ENCODE measurements at regions not wholly inside any gene's neighbourhood (a gene's known extent, or its start where the extent isn't known, plus 50 kb on each side); places are given as distances from the start of the nearest gene placed in this dataset.

DNA sequence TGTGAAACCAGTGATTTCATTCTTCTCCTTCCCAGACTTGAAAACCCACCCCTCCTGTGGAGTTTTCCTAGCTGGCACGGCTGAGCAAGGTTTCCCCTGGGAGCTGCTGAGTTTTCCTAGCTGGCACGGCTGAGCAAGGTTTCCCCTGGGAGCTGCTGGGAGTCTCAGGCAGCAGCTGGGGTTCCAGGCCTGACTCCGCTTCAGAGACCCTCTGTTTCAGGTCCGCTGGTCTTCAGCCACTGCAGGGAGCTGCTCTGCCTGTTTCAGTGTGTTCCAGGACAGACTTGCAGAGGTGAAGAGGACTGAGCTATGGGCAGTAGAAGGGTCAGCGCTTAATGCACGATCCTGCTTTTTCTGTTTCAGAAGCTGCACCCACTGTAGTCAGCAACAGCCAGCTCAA is 104.9 kb downstream of the XRCC2 start:
- Histone ChIP-seq H2BK120ac (ENCODE audit: low read depth, low read length) (no peak overlapping the region), H2AK5ac (ENCODE audit: low read depth, low read length) (no peak overlapping the region), H3K27ac (ENCODE audit: insufficient read depth, low read length) (no peak overlapping the region), H3K4me1 (ENCODE audit: control insufficient read depth, insufficient read depth, low read length) (no peaks in the 10 kb centered on the region), H3K18ac (ENCODE audit: low read depth, low read length) (no peak overlapping the region), H3K4me2 (ENCODE audit: low read depth, low read length) (no peak overlapping the region), H3K9ac (ENCODE audit: low read depth, low read length) (no peak overlapping the region), H3K79me1 (ENCODE audit: low read depth in 1 of 2, low read length in 2 of 2) (no peaks in the 10 kb centered on the region), H3K9me1 (ENCODE audit: insufficient read depth, low read length) (no peaks in the 10 kb centered on the region), H3K9me3 (ENCODE audit: control insufficient read depth, insufficient read depth, low read length) (no peaks in the 10 kb centered on the region), H2AK9ac (replicated peaks; ENCODE audit: low read depth, low read length, poor library complexity) (no peak overlapping the region), H4K5ac (ENCODE audit: low read depth, low read length) (no peak overlapping the region), H3K14ac (replicated peaks; ENCODE audit: low read depth, low read length) (no peak overlapping the region), H3K4me3 (ENCODE audit: insufficient read depth, low read depth, low read length) (no peak overlapping the region), H2BK15ac (ENCODE audit: low read depth, low read length) (no peak overlapping the region), H2AFZ (replicated peaks; ENCODE audit: low read length, poor library complexity) (no peak overlapping the region), H4K20me1 (ENCODE audit: insufficient read depth, low read length) (no peaks in the 10 kb centered on the region), H3K56ac (ENCODE audit: extremely low read depth, insufficient read depth, low read length) (no peak overlapping the region), H2BK20ac (ENCODE audit: low read depth, low read length) (no peak overlapping the region), H3K36me3 (ENCODE audit: control insufficient read depth, insufficient read depth, low read length) (no peaks in the 10 kb centered on the region), H3K23ac (ENCODE audit: low read depth, low read length) (no peak overlapping the region), H3K27me3 (ENCODE audit: control insufficient read depth, insufficient read depth, low read length) (no peaks in the 10 kb centered on the region; the same call in 1 of the 2 replicates), H4K91ac (ENCODE audit: insufficient read depth, low read depth, low read length) (no peak overlapping the region), H3K4ac (ENCODE audit: low read depth, low read length) (no peak overlapping the region), H2BK5ac (ENCODE audit: low read depth, low read length, poor library complexity, severe bottlenecking) (no peak overlapping the region), H4K8ac (ENCODE audit: low read depth in 2 of 2, low read length in 2 of 2) (no peak overlapping the region)
- TF ChIP-seq, protein P1, sequence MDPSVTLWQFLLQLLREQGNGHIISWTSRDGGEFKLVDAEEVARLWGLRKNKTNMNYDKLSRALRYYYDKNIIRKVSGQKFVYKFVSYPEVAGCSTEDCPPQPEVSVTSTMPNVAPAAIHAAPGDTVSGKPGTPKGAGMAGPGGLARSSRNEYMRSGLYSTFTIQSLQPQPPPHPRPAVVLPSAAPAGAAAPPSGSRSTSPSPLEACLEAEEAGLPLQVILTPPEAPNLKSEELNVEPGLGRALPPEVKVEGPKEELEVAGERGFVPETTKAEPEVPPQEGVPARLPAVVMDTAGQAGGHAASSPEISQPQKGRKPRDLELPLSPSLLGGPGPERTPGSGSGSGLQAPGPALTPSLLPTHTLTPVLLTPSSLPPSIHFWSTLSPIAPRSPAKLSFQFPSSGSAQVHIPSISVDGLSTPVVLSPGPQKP (IDR thresholded peaks at IDR 0.05; ENCODE audit: borderline replicate concordance, low read depth, low read length) = no peak
- TF ChIP-seq, protein P2, sequence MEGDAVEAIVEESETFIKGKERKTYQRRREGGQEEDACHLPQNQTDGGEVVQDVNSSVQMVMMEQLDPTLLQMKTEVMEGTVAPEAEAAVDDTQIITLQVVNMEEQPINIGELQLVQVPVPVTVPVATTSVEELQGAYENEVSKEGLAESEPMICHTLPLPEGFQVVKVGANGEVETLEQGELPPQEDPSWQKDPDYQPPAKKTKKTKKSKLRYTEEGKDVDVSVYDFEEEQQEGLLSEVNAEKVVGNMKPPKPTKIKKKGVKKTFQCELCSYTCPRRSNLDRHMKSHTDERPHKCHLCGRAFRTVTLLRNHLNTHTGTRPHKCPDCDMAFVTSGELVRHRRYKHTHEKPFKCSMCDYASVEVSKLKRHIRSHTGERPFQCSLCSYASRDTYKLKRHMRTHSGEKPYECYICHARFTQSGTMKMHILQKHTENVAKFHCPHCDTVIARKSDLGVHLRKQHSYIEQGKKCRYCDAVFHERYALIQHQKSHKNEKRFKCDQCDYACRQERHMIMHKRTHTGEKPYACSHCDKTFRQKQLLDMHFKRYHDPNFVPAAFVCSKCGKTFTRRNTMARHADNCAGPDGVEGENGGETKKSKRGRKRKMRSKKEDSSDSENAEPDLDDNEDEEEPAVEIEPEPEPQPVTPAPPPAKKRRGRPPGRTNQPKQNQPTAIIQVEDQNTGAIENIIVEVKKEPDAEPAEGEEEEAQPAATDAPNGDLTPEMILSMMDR (conservative IDR thresholded peaks at IDR 0.05; ENCODE audit: low read depth, low read length) = no peak
- TF ChIP-seq, protein P3, sequence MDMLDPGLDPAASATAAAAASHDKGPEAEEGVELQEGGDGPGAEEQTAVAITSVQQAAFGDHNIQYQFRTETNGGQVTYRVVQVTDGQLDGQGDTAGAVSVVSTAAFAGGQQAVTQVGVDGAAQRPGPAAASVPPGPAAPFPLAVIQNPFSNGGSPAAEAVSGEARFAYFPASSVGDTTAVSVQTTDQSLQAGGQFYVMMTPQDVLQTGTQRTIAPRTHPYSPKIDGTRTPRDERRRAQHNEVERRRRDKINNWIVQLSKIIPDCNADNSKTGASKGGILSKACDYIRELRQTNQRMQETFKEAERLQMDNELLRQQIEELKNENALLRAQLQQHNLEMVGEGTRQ (IDR thresholded peaks at IDR 0.05; ENCODE audit: low read depth, low read length) = no peak
- TF ChIP-seq CHD1 (IDR thresholded peaks at IDR 0.05; ENCODE audit: low read depth, low read length) (no peak), NFE2L2 (IDR thresholded peaks at IDR 0.05; ENCODE audit: low read depth, low read length) (no peak), BHLHE40 (IDR thresholded peaks at IDR 0.05; ENCODE audit: low read depth, low read length) (no peak), SMC3 (IDR thresholded peaks at IDR 0.05; ENCODE audit: low read depth, low read length) (no peak), MXI1 (IDR thresholded peaks at IDR 0.05; ENCODE audit: borderline replicate concordance, low read depth, low read length) (no peak), RFX5 (IDR thresholded peaks at IDR 0.05; ENCODE audit: low read depth, low read length) (no peak), MAZ (IDR thresholded peaks at IDR 0.05; ENCODE audit: borderline replicate concordance, low read depth, low read length) (no peak), MAFK (IDR thresholded peaks at IDR 0.05; ENCODE audit: low read depth, low read length) (no peak), FOS (IDR thresholded peaks at IDR 0.05; ENCODE audit: low read depth, low read length) (no peak), POLR2A (IDR thresholded peaks at IDR 0.05; ENCODE audit: low read depth, low read length) (no peak), RCOR1 (IDR thresholded peaks at IDR 0.05; ENCODE audit: insufficient replicate concordance, low read length) (no peak), RAD21 (IDR thresholded peaks at IDR 0.05; ENCODE audit: low read length) (no peak)
- dilution Hi-C loops (cut with HindIII; ENCODE audit: low sequenced_read_pairs, unreplicated experiment) (no loop called here), in situ Hi-C loops (cut with MboI; ENCODE audit: low sequenced_read_pairs) (no loop called here), intact Hi-C loops (cut with micrococcal nuclease) (no loop called here)
- DNase-seq (no peak), ATAC-seq (ENCODE audit: low read depth) (no peak)
- 56% methylated on average over 3 of the region's 6 CpGs; no CpG with 5 or more reads in 1 of the 2 experiments for WGBS, 2 experiments (ENCODE audit: extremely low coverage in 2 of 2, insufficient read length in 1 of 2)
- BruUV-seq (replicated peaks) = no TSS peak
- POLR2A ChIA-PET (ENCODE audit: unreplicated experiment) = no interaction called here
- CTCF ChIA-PET = no interaction called here
